Endodermal cell (in vitro differentiated cells): ENCODE measurements at regions not wholly inside any gene's neighbourhood (a gene's known extent, or its start where the extent isn't known, plus 50 kb on each side); places are given as distances from the start of the nearest gene placed in this dataset.

Experiments used
- DNase-seq: peaks from one replicate; pipeline ENCODE4 v3.0.0-alpha.2; 2017
- H3K27ac ChIP-seq: 2 replicates; pipeline ENCODE4 v1.5.1; 2013; ENCODE audit warnings: mild to moderate bottlenecking, low read depth, low read length, moderate library complexity
- H3K27me3 ChIP-seq: 2 replicates; pipeline ENCODE4 v1.6.1; 2013; ENCODE audit warnings: mild to moderate bottlenecking, low read length, moderate library complexity; ENCODE audit not compliant: insufficient read depth, control insufficient read depth, poor library complexity, severe bottlenecking
- H3K36me3 ChIP-seq: 2 replicates; pipeline ENCODE4 v1.7.0; 2013; ENCODE audit warnings: mild to moderate bottlenecking, low read length, moderate library complexity; ENCODE audit not compliant: control insufficient read depth, insufficient read depth
- H3K4me1 ChIP-seq: one replicate; pipeline ENCODE4 v1.7.0; 2013; ENCODE audit warnings: low read length; ENCODE audit not compliant: control insufficient read depth, insufficient read depth
- H3K4me3 ChIP-seq: 2 replicates; pipeline ENCODE4 v1.5.1; 2013; ENCODE audit warnings: mild to moderate bottlenecking, low read length, moderate library complexity
- H3K9ac ChIP-seq: 2 replicates; pipeline ENCODE4 v1.6.1; 2013; ENCODE audit warnings: mild to moderate bottlenecking, low read length, moderate library complexity; ENCODE audit not compliant: poor library complexity, severe bottlenecking; ENCODE audit errors: extremely low read depth
- H3K9me3 ChIP-seq: 2 replicates; pipeline ENCODE4 v1.6.1; 2013; ENCODE audit warnings: mild to moderate bottlenecking, low read length, moderate library complexity; ENCODE audit not compliant: control insufficient read depth
- H3K27ac Mint-ChIP-seq: 2 replicates; pipeline ENCODE4 v1.8.0; 2020; ENCODE audit warnings: mixed read lengths
- H3K27me3 Mint-ChIP-seq: 2 replicates; pipeline ENCODE4 v1.8.0; 2021; ENCODE audit warnings: mild to moderate bottlenecking, mixed read lengths; ENCODE audit not compliant: insufficient read depth
- H3K36me3 Mint-ChIP-seq: 2 replicates; pipeline ENCODE4 v1.8.0; 2020; ENCODE audit warnings: low read depth, mixed read lengths
- H3K4me1 Mint-ChIP-seq: 2 replicates; pipeline ENCODE4 v1.8.0; 2020; ENCODE audit warnings: mixed read lengths
- H3K4me3 Mint-ChIP-seq: 2 replicates; pipeline ENCODE4 v1.8.0; 2020; ENCODE audit warnings: mild to moderate bottlenecking, moderate library complexity, mixed read lengths
- H3K9me3 Mint-ChIP-seq: 2 replicates; pipeline ENCODE4 v1.8.0; 2020; ENCODE audit warnings: mild to moderate bottlenecking, mixed read lengths
- CTCF ChIP-seq: fragments of 200-600 bp; sonication (generic); conservative IDR thresholded peaks from 2 replicates; pipeline ENCODE4 v1.5.0; 2021; ENCODE audit warnings: antibody characterized with exemption, mild to moderate bottlenecking
- WGBS, 2 experiments: methylation state at CpG; one replicate each; pipeline versions ENCODE4 v1.1.5 to v1.1.7; 2013; ENCODE audit warnings: missing lambda C conversion rate in 2 of 2, mixed read lengths in 1 of 2; ENCODE audit not compliant: insufficient coverage in 1 of 2, insufficient read length in 1 of 2; 5-methylcytosine and 5-hydroxymethylcytosine counted together

- Histone ChIP-seq H3K9ac (no peak overlapping the region), H3K36me3 (no peaks in the 10 kb centered on the region), H3K4me3 (no peak overlapping the region), H3K27ac (no peak overlapping the region), H3K27me3 (no peaks in the 10 kb centered on the region), H3K4me1 (peaks cover 2% of the 10 kb centered on the region), H3K9me3 (peaks cover 12% of the 10 kb centered on the region)
- WGBS, 2 experiments, result 90 to 97% methylated on average over 2 to 3 of the region's 3 CpGs
- no peak for DNase-seq
- Mint-ChIP-seq H3K27me3 (peaks cover 3% of the 10 kb centered on the region), H3K4me1 (peaks cover 5% of the 10 kb centered on the region), H3K4me3 (no peak overlapping the region), H3K9me3 (peaks cover 11% of the 10 kb centered on the region), H3K27ac (no peak overlapping the region), H3K36me3 (no peaks in the 10 kb centered on the region)
- TF ChIP-seq CTCF, result no peak
Observed at GRCh38 chr5:56503929-56504328, 270.8 kb upstream of the ANKRD55 start.

DNA sequence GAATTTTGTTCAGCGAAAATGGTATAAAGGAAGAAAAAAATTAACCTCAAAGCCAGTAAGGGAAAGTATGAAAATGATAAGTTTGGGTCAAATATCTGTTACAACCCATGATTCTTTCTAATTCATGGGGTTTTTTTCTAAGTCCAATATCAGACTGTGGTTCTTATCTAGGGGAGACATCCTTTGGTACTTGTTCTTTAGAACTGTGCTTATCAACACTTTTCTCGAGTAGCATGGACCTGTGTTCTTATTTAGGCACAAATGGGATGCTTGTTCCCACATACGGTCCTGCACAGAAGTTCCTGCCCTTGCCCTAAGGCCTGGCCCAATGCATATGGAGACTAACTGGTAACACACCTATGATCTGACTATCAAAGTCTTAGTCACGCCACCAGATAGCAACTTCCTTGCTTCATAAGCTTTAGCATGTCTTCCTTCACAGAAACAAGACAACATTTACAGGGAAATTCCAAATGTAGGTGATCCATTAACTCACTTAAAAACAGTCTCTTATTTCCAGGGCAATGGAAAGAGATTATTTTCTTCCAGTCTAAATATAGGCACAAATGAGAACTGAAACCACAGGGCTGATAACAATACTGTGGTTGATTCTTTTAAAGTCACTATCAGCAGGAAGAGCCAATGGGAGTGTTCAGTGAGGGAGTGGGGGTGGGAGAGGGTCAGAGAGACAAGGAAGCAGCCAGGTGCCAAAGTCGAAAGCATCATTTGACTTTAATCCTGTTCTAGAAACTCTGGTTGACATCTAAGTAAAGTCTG lies 268.8 kb upstream of the ANKRD55 start:
- H3K4me3 Mint-ChIP-seq, result no peak overlapping the region
- H3K4me1 ChIP-seq, result peaks cover 2% of the 10 kb centered on the region
- H3K27me3 Mint-ChIP-seq, result peaks cover 3% of the 10 kb centered on the region
- H3K4me3 ChIP-seq, result no peak overlapping the region
- no peak overlapping the region for H3K27ac Mint-ChIP-seq
- H3K9me3 ChIP-seq, result peaks cover 12% of the 10 kb centered on the region
- no peak for TF ChIP-seq CTCF
- peaks cover 13% of the 10 kb centered on the region for H3K9me3 Mint-ChIP-seq
- no peaks in the 10 kb centered on the region for H3K36me3 Mint-ChIP-seq
- H3K27me3 ChIP-seq, result no peaks in the 10 kb centered on the region
- peaks cover 6% of the 10 kb centered on the region for H3K4me1 Mint-ChIP-seq
- H3K27ac ChIP-seq, result no peak overlapping the region
- H3K9ac ChIP-seq, result no peak overlapping the region
- 96 to 100% methylated on average over 3 to 5 of the region's 5 CpGs for WGBS, 2 experiments
- H3K36me3 ChIP-seq, result no peaks in the 10 kb centered on the region
- no peak for DNase-seq

- Mint-ChIP-seq H3K36me3 (no peaks in the 10 kb centered on the region), H3K9me3 (peaks cover 13% of the 10 kb centered on the region), H3K4me1 (peaks cover 8% of the 10 kb centered on the region), H3K27me3 (peaks cover 3% of the 10 kb centered on the region), H3K27ac (no peak overlapping the region), H3K4me3 (no peak overlapping the region)
- no peak overlapping the region for H3K4me3 ChIP-seq
- H3K4me1 ChIP-seq, result peaks cover 2% of the 10 kb centered on the region
- H3K9ac ChIP-seq, result no peak overlapping the region
- TF ChIP-seq CTCF, result no peak
- WGBS, 2 experiments, result 92 to 93% methylated on average over 5 of the region's 5 CpGs
- no peak overlapping the region for H3K27ac ChIP-seq
- H3K36me3 ChIP-seq, result no peaks in the 10 kb centered on the region
- H3K9me3 ChIP-seq, result peaks cover 12% of the 10 kb centered on the region
- H3K27me3 ChIP-seq, result no peaks in the 10 kb centered on the region
- no peak for DNase-seq
Observed at GRCh38 chr5:56499901-56500300, 266.8 kb upstream of the ANKRD55 start.
